ENCODE measurements at regions not wholly inside any gene's neighbourhood (a gene's known extent, or its start where the extent isn't known, plus 50 kb on each side); places are given as distances from the start of the nearest gene placed in this dataset.
"Not testable (repeated sequence)": the region's sequence is repeated elsewhere in the genome, so short reads cannot be mapped to it uniquely, and the experiment has no call there.

- WGBS = 42% methylated on average over 14 of the region's 15 CpGs
- peak overlapping the region in 1 of 2 experiments; percentile 55 for H3K18ac ChIP-seq (ENCODE audit: low read depth in 1 of 2, low read length in 2 of 2)
- peak; percentile 39 for DNase-seq
- no peaks in the 10 kb centered on the region for H3K79me1 ChIP-seq (replicated peaks; ENCODE audit: low read length, poor library complexity, severe bottlenecking)
- no peak overlapping the region for H3K23ac ChIP-seq (ENCODE audit: low read length in 2 of 2)
- peaks cover 2% of the 10 kb centered on the region for H3K4me1 ChIP-seq (ENCODE audit: control insufficient read depth, insufficient read depth, low read depth, low read length)
- no peak overlapping the region for H2BK120ac ChIP-seq (ENCODE audit: low read depth, low read length)
- H3K36me3 ChIP-seq (ENCODE audit: control insufficient read depth in 1 of 2, insufficient read depth in 2 of 2, low read depth in 1 of 2, low read length in 2 of 2) = no peaks in the 10 kb centered on the region
- H3K9ac ChIP-seq (ENCODE audit: low read length) = no peak overlapping the region
- H3K4me3 ChIP-seq (ENCODE audit: insufficient read depth in 1 of 2, low read depth in 1 of 2, low read length in 2 of 2) = no peak overlapping the region
- H3K4ac ChIP-seq (ENCODE audit: low read depth in 1 of 2, low read length in 2 of 2) = no peak overlapping the region
- H3K27ac ChIP-seq (ENCODE audit: low read length, poor library complexity, severe bottlenecking) = no peak overlapping the region
- H3K14ac ChIP-seq (ENCODE audit: low read length in 2 of 2) = no peak overlapping the region
- no peak overlapping the region for H2BK5ac ChIP-seq (ENCODE audit: low read depth, low read length, poor library complexity, severe bottlenecking)
- no peak overlapping the region for H2AFZ ChIP-seq (ENCODE audit: low read depth, low read length)
- no peaks in the 10 kb centered on the region for H3K9me3 ChIP-seq (ENCODE audit: control insufficient read depth, low read length)
- no peak overlapping the region for H3K4me2 ChIP-seq (ENCODE audit: low read length, poor library complexity, severe bottlenecking)
- peak overlapping the region; percentile 6 for H2BK15ac ChIP-seq (ENCODE audit: low read depth, poor library complexity, severe bottlenecking)
- no peaks in the 10 kb centered on the region for H3K27me3 ChIP-seq (ENCODE audit: control insufficient read depth in 1 of 2, insufficient read depth in 1 of 2, low read length in 2 of 2)
- peak overlapping the region; percentile 29 for H4K91ac ChIP-seq (ENCODE audit: low read length)
- no peak overlapping the region for H4K8ac ChIP-seq (ENCODE audit: low read length)
- no peak overlapping the region for H2AK5ac ChIP-seq (ENCODE audit: low read length, severe bottlenecking)
- H2BK12ac ChIP-seq (ENCODE audit: low read length in 2 of 2) = no peak overlapping the region
These were observed 204.8 kb upstream of the GALNT2 start for GRCh38 chr1:229862017-229862774.

- Histone ChIP-seq H3K9me3 (ENCODE audit: control insufficient read depth, low read length) (no peaks in the 10 kb centered on the region), H4K8ac (ENCODE audit: low read length) (no peak overlapping the region), H3K4me1 (ENCODE audit: control insufficient read depth, insufficient read depth, low read depth, low read length) (peaks cover 5% of the 10 kb centered on the region), H2AFZ (ENCODE audit: low read depth, low read length) (no peak overlapping the region), H3K36me3 (ENCODE audit: control insufficient read depth in 1 of 2, insufficient read depth in 2 of 2, low read depth in 1 of 2, low read length in 2 of 2) (no peaks in the 10 kb centered on the region), H2AK5ac (ENCODE audit: low read length, severe bottlenecking) (no peak overlapping the region), H3K4me3 (ENCODE audit: insufficient read depth in 1 of 2, low read depth in 1 of 2, low read length in 2 of 2) (no peak overlapping the region), H3K9ac (ENCODE audit: low read length) (no peak overlapping the region), H2BK5ac (ENCODE audit: low read depth, low read length, poor library complexity, severe bottlenecking) (no peak overlapping the region), H3K79me1 (replicated peaks; ENCODE audit: low read length, poor library complexity, severe bottlenecking) (no peaks in the 10 kb centered on the region), H3K18ac (ENCODE audit: low read depth in 1 of 2, low read length in 2 of 2) (no peak overlapping the region), H2BK120ac (ENCODE audit: low read depth, low read length) (no peak overlapping the region), H3K23ac (ENCODE audit: low read length in 2 of 2) (no peak overlapping the region), H4K91ac (ENCODE audit: low read length) (no peak overlapping the region), H3K4ac (ENCODE audit: low read depth in 1 of 2, low read length in 2 of 2) (no peak overlapping the region), H3K14ac (ENCODE audit: low read length in 2 of 2) (peak overlapping the region in 1 of 2 experiments; percentile 57), H2BK12ac (ENCODE audit: low read length in 2 of 2) (no peak overlapping the region), H2BK15ac (ENCODE audit: low read depth, poor library complexity, severe bottlenecking) (no peak overlapping the region), H3K27me3 (ENCODE audit: control insufficient read depth in 1 of 2, insufficient read depth in 1 of 2, low read length in 2 of 2) (no peaks in the 10 kb centered on the region), H3K27ac (ENCODE audit: low read length, poor library complexity, severe bottlenecking) (no peak overlapping the region), H3K4me2 (ENCODE audit: low read length, poor library complexity, severe bottlenecking) (no peak overlapping the region)
- DNase-seq = no peak
- 72% methylated on average over 16 of the region's 16 CpGs for WGBS
These were observed 203.1 kb upstream of the GALNT2 start for GRCh38 chr1:229863651-229864545.

GRCh38 chr1:229864686-229865230 lies 202.3 kb upstream of the GALNT2 start:
- H3K4ac ChIP-seq (ENCODE audit: low read depth in 1 of 2, low read length in 2 of 2) = no peak overlapping the region
- H2BK15ac ChIP-seq (ENCODE audit: low read depth, poor library complexity, severe bottlenecking) = no peak overlapping the region
- H3K79me1 ChIP-seq (replicated peaks; ENCODE audit: low read length, poor library complexity, severe bottlenecking) = no peaks in the 10 kb centered on the region
- no peak overlapping the region for H4K91ac ChIP-seq (ENCODE audit: low read length)
- H2BK120ac ChIP-seq (ENCODE audit: low read depth, low read length) = no peak overlapping the region
- DNase-seq = no peak
- H3K9me3 ChIP-seq (ENCODE audit: control insufficient read depth, low read length) = no peaks in the 10 kb centered on the region
- no peak overlapping the region for H3K4me2 ChIP-seq (ENCODE audit: low read length, poor library complexity, severe bottlenecking)
- H3K27ac ChIP-seq (ENCODE audit: low read length, poor library complexity, severe bottlenecking) = no peak overlapping the region
- H3K27me3 ChIP-seq (ENCODE audit: control insufficient read depth in 1 of 2, insufficient read depth in 1 of 2, low read length in 2 of 2) = peaks cover 0 to 4% of the 10 kb centered on the region in 2 experiments
- H3K14ac ChIP-seq (ENCODE audit: low read length in 2 of 2) = no peak overlapping the region
- whole genome bisulfite sequencing = 95% methylated on average over 14 of the region's 15 CpGs
- H3K4me3 ChIP-seq (ENCODE audit: insufficient read depth in 1 of 2, low read depth in 1 of 2, low read length in 2 of 2) = no peak overlapping the region
- H3K23ac ChIP-seq (ENCODE audit: low read length in 2 of 2) = no peak overlapping the region
- H2AK5ac ChIP-seq (ENCODE audit: low read length, severe bottlenecking) = no peak overlapping the region
- H2AFZ ChIP-seq (ENCODE audit: low read depth, low read length) = no peak overlapping the region
- H3K4me1 ChIP-seq (ENCODE audit: control insufficient read depth, insufficient read depth, low read depth, low read length) = peaks cover 8% of the 10 kb centered on the region
- no peak overlapping the region for H2BK12ac ChIP-seq (ENCODE audit: low read length in 2 of 2)
- no peaks in the 10 kb centered on the region for H3K36me3 ChIP-seq (ENCODE audit: control insufficient read depth in 1 of 2, insufficient read depth in 2 of 2, low read depth in 1 of 2, low read length in 2 of 2)
- no peak overlapping the region for H4K8ac ChIP-seq (ENCODE audit: low read length)
- H2BK5ac ChIP-seq (ENCODE audit: low read depth, low read length, poor library complexity, severe bottlenecking) = no peak overlapping the region
- no peak overlapping the region for H3K9ac ChIP-seq (ENCODE audit: low read length)
- H3K18ac ChIP-seq (ENCODE audit: low read depth in 1 of 2, low read length in 2 of 2) = no peak overlapping the region

GRCh38 chr1:229865321-229865720 lies 201.7 kb upstream of the GALNT2 start:
- not testable (repeated sequence) for H3K14ac ChIP-seq (ENCODE audit: low read length in 2 of 2); H2BK120ac ChIP-seq (ENCODE audit: low read depth, low read length); H3K4ac ChIP-seq (ENCODE audit: low read depth in 1 of 2, low read length in 2 of 2); H3K9me3 ChIP-seq (ENCODE audit: control insufficient read depth, low read length); H3K18ac ChIP-seq (ENCODE audit: low read depth in 1 of 2, low read length in 2 of 2); H3K36me3 ChIP-seq (ENCODE audit: control insufficient read depth in 1 of 2, insufficient read depth in 2 of 2, low read depth in 1 of 2, low read length in 2 of 2); H3K4me2 ChIP-seq (ENCODE audit: low read length, poor library complexity, severe bottlenecking); H2AFZ ChIP-seq (ENCODE audit: low read depth, low read length); H4K8ac ChIP-seq (ENCODE audit: low read length); H4K91ac ChIP-seq (ENCODE audit: low read length); H3K27me3 ChIP-seq (ENCODE audit: control insufficient read depth in 1 of 2, insufficient read depth in 1 of 2, low read length in 2 of 2); H3K27ac ChIP-seq (ENCODE audit: low read length, poor library complexity, severe bottlenecking); H2AK5ac ChIP-seq (ENCODE audit: low read length, severe bottlenecking); H2BK5ac ChIP-seq (ENCODE audit: low read depth, low read length, poor library complexity, severe bottlenecking); H2BK15ac ChIP-seq (ENCODE audit: low read depth, poor library complexity, severe bottlenecking); H3K23ac ChIP-seq (ENCODE audit: low read length in 2 of 2); H2BK12ac ChIP-seq (ENCODE audit: low read length in 2 of 2); H3K79me1 ChIP-seq (replicated peaks; ENCODE audit: low read length, poor library complexity, severe bottlenecking); H3K9ac ChIP-seq (ENCODE audit: low read length); H3K4me3 ChIP-seq (ENCODE audit: insufficient read depth in 1 of 2, low read depth in 1 of 2, low read length in 2 of 2); DNase-seq
- peaks cover 11% of the 10 kb centered on the region for H3K4me1 ChIP-seq (ENCODE audit: control insufficient read depth, insufficient read depth, low read depth, low read length)
- WGBS = 96% methylated on average over 20 of the region's 32 CpGs

All from mesenchymal stem cell (in vitro differentiated cells and primary cell).